ENCODE measurements at regions not wholly inside any gene's neighbourhood (a gene's known extent, or its start where the extent isn't known, plus 50 kb on each side); places are given as distances from the start of the nearest gene placed in this dataset.
"Not testable (repeated sequence)": the region's sequence is repeated elsewhere in the genome, so short reads cannot be mapped to it uniquely, and the experiment has no call there.

GRCh38 chr1:232176222-232176621 is 453.7 kb downstream of the SIPA1L2 start:
- no peak for DNase-seq

DNA sequence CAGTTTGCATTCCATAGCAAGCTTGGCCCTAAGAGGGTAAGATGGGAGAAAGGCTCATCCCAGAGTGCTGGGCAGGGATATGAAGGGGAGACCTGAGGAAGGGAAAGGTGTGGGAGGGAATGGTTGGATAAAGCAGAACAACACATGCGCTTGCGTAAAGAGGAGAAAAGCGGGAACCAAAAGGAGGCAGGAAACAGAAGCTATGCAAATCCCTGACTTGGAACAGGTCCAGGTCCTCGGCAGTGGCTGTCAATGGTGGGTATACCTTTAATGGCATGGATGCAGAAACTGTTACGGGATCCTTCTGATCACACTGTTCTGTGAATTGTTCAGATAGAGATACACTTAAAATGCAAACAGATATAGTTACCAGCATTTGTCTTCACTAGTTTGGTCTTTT is 455.6 kb downstream of the SIPA1L2 start:
- DNase-seq, result peak in 1 of 56 donors; percentile 6

GRCh38 chr1:232172563-232172962 is 457.4 kb downstream of the SIPA1L2 start:
- peak in 1 of 56 donors; percentile 27 for DNase-seq

DNA sequence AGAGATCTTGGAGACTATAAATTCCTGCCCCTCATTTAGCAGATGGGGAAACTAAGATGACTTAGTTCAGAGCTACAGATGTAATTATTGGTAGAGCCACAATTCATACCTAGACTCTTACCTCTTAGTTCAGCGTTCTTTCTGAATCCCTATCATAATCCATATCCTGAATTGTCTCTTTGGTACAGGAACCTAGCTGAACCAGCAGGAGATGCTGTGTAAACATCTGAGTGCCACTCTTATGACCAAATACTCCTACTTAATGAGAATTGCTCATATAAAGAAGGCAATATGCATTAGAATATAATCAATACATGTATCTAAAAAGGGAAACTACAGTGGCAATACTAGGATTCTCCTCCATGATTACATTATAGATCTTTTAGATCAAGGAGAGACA is 459.0 kb downstream of the SIPA1L2 start:
- DNase-seq, result no peak

DNA sequence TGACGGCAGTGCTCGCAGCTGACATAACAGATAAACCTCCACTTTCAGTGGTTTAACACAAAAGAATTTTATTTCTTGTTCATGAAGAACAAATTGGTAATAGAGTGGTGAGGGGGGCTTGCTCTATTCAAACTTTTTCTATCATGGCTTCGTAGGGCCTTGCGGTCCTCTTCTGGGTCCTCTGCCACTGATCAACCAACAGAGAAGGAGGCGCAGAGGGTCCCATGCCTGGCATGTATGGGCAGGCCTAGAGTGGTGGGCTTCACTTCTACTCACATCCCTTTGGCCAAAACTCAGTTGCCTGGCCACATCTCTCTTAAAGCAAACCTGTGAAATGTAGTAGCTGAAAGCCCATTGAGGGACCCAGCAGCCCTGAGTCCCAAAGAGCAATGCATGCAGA is 460.5 kb downstream of the SIPA1L2 start:
- DNase-seq, result no peak

GRCh38 chr1:232168508-232168907 is 461.4 kb downstream of the SIPA1L2 start:
- no peak for DNase-seq

DNA sequence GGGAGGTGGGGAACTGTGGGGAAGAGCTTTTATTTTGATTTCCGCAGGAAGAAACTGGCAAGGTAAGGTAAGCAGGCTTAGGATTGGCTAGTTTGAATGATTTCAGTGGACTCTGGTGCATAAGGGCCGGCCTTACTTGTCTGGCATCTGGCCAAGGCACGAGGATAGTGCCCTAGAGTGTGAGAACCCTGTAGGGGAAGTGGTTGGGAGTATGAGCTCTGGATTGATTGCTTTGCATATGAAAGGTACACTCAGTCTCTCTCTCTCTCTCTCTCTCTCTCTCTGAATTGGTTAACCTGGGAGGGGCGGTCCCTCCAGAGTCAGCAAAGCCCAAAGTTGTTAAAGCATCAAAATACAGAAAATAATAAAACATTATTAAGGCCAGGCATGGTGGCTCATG is 463.0 kb downstream of the SIPA1L2 start:
- no peak for DNase-seq

DNA sequence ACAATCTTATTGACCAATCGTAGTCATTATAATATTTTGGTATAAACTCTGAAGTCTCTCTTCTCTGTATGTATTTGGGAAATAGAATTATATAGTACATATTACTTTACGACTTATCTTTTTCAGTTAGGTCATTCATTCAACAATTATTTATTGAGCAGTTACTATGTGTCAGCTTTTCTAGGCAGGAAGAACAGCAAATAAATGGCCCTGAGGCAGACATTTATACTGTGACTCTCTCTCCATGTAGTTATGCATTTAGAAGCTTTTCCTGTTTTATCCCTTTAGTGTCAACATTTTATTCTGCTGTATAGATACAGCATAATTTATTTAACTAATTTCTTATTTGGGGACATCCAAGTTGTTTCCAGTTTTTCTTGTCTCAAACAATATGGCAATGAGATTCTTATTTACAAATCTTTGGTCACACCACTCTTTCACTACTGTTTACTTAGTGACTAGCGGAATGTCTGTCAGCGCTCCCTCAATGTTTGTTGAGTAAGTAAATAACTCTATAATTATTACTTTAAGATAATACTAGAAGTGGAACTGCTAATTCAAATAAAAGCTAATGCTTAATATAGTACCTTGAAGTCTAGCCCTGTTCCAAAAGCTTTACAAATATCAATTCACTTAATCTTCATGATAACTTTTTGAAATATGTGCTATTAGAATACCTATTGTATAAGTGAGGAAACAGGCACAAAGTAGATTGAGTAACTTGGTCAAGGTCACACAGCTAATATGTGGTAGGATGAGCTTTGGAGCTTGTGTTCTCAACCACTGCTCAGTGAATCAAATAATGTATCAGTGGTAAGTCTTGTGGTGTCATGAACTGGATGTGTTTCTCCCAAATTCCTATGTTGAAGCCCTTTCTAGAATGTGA is 465.6 kb downstream of the SIPA1L2 start:
- DNase-seq, result no peak

DNA sequence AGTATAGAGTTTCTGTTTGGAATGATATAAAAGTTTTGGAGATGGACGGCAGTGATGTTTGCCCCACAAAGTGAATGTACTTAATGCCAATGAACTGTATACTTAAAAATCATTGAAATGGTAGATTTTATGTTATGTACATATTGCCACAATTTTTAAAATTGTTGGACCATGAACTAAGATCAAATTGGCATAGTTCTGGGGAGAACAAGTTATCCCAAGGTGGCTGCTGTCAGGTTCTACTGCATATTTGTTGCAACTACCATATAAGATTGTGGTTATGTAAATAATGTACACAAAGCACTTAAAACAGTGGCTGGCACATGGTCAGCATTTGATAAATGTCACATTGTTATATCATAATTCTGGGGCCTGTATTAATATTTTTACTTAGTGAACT is 466.4 kb downstream of the SIPA1L2 start:
- DNase-seq, result no peak

- no peak for DNase-seq
These were observed 467.9 kb downstream of the SIPA1L2 start for GRCh38 chr1:232162001-232162400.

- DNase-seq, result not testable (repeated sequence)
These were observed 471.4 kb downstream of the SIPA1L2 start for GRCh38 chr1:232158558-232158957.

DNA sequence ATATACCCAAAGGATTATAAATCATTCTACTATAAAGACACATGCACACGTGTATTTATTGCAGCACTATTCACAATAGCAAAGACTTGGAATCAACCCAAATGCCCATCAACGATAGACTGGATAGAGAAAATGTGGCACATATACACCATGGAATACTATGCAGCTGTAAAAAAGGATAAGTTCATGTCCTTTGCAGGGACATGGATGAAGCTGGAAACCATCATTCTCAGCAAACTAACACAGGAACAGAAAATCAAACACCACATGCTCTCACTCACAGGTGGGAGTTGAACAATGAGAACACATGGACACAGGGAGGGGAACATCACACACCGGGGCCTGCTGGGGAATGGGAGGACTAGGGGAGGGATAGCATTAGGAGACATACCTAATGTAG is 473.9 kb downstream of the SIPA1L2 start:
- DNase-seq, result not testable (repeated sequence)

DNA sequence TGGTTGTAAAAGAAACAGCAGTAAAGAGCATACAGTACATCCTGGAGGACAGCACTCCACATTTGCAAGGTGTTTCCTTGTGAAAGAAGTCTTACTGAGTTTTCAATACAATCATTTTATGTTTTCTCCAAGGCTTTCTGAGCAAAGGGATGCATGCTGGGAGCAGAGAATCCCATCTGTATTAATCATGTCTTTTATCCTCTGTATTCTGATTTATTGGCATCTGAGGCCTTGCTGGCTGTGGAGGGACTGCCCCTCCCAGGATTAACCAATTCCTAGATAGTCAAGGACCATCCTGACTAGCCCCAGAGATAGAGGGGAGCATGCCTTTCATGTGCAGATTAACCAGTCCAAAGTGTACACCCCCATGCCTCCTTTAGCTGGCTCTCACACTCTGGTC is 476.3 kb downstream of the SIPA1L2 start:
- no peak for DNase-seq

GRCh38 chr1:232150770-232151548 is 479.0 kb downstream of the SIPA1L2 start:
- no peak for DNase-seq

- DNase-seq, result no peak
These were observed 480.4 kb downstream of the SIPA1L2 start for GRCh38 chr1:232149287-232150201.

DNA sequence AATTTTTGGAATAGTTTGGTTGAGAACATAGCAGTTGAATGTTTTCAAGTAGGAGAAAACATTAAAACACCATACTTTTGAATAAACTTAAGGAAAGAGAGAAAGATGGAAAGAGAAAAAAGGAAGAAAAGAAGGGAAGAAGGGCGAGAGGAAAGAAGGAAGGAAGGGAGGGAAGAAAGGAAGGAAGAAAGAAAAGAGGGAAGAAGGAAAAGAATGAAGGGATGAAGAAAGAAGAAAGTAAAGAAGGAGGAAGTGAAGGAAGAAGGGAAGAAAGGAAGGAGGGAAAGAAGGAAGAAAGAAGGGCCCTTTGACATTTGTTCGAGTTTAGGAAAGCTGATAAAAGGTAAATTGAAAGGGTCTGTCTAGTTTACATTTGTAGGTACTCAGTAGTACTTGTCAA is 482.7 kb downstream of the SIPA1L2 start:
- no peak for DNase-seq

DNA sequence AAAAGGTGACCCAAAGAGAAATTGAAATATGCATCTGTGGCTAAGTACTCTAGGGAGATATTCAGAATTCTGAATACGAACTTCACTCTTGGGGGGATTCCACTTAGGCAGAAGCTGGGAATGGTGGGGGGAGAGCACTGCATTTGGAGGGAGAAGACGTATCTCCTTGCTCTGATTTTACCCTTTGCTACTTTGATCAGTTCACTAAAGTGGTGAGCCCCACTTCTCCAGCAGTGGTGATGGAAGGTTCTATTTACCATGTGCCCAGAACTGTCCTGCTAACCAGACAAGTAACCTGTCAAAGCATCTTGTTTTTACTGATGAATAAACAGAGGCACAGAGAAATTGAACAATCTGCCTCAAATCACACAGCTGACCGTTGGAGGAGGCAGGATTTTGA is 483.4 kb downstream of the SIPA1L2 start:
- DNase-seq, result no peak

DNA sequence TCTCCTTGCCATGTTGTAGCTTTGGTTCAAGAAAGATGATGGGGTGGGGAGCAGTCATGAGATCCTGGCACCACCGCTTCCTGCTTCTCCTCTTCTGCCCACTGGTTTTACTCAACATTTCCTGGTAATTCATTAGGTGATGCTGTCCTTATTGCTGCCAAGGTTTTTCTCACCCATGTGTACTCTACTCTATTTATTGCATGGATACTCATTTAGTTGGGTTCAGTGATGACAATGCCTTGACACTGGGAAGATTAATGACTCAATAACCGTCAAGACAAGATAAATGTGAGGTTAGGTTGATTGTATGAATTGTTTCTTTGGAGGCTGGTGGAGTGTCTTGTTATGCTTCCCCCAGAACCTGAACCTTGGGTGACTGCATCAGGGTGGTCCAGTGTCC is 484.2 kb downstream of the SIPA1L2 start:
- no peak for DNase-seq

DNA sequence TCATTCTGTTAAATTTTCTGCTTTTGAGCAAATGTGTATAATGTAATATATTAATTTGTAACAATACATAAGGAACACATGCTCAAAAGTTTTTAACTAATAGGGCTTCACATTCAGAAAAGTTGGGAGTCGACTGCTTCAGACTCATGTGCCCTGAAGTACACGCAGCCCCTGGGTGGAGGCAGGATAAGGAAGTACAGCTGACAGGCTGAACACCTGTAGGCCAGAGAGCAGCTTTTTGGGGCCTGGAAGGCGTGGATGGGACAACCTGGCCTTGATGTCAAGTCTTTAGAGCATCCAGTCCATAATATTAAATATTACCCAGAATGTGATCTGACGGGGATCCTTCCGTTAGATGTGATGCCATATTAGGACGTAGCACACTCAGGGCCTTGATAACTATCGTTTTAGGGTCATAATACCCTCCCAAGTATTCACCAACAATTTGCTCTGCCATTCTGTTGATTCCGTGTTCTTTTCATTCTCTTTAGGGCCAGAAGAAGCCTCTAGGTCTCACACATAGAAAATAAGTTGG is 485.2 kb downstream of the SIPA1L2 start:
- DNase-seq, result no peak

GRCh38 chr1:232143315-232143886 is 486.5 kb downstream of the SIPA1L2 start:
- DNase-seq, result no peak
